GM23338 (cell line): ENCODE measurements at regions not wholly inside any gene's neighbourhood (a gene's known extent, or its start where the extent isn't known, plus 50 kb on each side); places are given as distances from the start of the nearest gene placed in this dataset.

Experiments used
- CTCF ChIP-seq, 2 experiments: fragments of 200-600 bp in 1 of 2; sonication (generic) in 1 of 2; conservative IDR thresholded peaks; 2 replicates each; pipeline versions ENCODE4 v1.5.1 to v1.6.1; 2016 to 2017; ENCODE audit warnings: antibody characterized with exemption in 2 of 2, low read depth in 2 of 2, mild to moderate bottlenecking in 2 of 2, moderate library complexity in 1 of 2
- ETS1 ChIP-seq: IDR thresholded peaks from 2 replicates; pipeline ENCODE4 v1.6.1; 2016; ENCODE audit warnings: antibody characterized with exemption
- EZH2 ChIP-seq: fragments of 200-600 bp; sonication (generic); IDR thresholded peaks from one replicate; pipeline ENCODE4 v1.8.0; 2017; ENCODE audit warnings: antibody characterized with exemption, mild to moderate bottlenecking, low read depth; ENCODE audit not compliant: unreplicated experiment
- TF ChIP-seq, protein P1 (sequence below): IDR thresholded peaks from one replicate; pipeline ENCODE4 v1.6.1; 2018; ENCODE audit warnings: antibody characterized with exemption; ENCODE audit not compliant: unreplicated experiment

- TF ChIP-seq CTCF (conservative IDR thresholded peaks at IDR 0.05; ENCODE audit: low read depth in 2 of 2) (no peak), EZH2 (no peak), ETS1 (no peak)
- TF ChIP-seq, protein P1, sequence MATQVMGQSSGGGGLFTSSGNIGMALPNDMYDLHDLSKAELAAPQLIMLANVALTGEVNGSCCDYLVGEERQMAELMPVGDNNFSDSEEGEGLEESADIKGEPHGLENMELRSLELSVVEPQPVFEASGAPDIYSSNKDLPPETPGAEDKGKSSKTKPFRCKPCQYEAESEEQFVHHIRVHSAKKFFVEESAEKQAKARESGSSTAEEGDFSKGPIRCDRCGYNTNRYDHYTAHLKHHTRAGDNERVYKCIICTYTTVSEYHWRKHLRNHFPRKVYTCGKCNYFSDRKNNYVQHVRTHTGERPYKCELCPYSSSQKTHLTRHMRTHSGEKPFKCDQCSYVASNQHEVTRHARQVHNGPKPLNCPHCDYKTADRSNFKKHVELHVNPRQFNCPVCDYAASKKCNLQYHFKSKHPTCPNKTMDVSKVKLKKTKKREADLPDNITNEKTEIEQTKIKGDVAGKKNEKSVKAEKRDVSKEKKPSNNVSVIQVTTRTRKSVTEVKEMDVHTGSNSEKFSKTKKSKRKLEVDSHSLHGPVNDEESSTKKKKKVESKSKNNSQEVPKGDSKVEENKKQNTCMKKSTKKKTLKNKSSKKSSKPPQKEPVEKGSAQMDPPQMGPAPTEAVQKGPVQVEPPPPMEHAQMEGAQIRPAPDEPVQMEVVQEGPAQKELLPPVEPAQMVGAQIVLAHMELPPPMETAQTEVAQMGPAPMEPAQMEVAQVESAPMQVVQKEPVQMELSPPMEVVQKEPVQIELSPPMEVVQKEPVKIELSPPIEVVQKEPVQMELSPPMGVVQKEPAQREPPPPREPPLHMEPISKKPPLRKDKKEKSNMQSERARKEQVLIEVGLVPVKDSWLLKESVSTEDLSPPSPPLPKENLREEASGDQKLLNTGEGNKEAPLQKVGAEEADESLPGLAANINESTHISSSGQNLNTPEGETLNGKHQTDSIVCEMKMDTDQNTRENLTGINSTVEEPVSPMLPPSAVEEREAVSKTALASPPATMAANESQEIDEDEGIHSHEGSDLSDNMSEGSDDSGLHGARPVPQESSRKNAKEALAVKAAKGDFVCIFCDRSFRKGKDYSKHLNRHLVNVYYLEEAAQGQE = no peak
Measured at GRCh38 chr1:115572710-115573109, 69.1 kb upstream of the VANGL1 start.
